Esophagus squamous epithelium (tissue), 4 donors: ENCODE measurements at regions not wholly inside any gene's neighbourhood (a gene's known extent, or its start where the extent isn't known, plus 50 kb on each side); places are given as distances from the start of the nearest gene placed in this dataset.

Source experiments
- POLR2A ChIP-seq, 4 donors: fragments of 450-650 bp; IDR thresholded peaks; one replicate each; pipeline ENCODE4 v1.6.1; 2017; ENCODE audit warnings: antibody characterized with exemption in 4 of 4, mild to moderate bottlenecking in 4 of 4, moderate library complexity in 3 of 4
- TF ChIP-seq, protein P1 (sequence below), 6 experiments: fragments of 450-650 bp in 4 of 6; fragments of 200-600 bp in 2 of 6; sonication (generic) in 2 of 6; IDR thresholded peaks; one replicate each; pipeline ENCODE4 v1.5.1; 2016 to 2019; ENCODE audit warnings: antibody characterized with exemption in 6 of 6, mild to moderate bottlenecking in 4 of 6, moderate library complexity in 4 of 6

GRCh38 chr20:23179766-23180403, 93.8 kb upstream of the CD93 start:
- TF ChIP-seq, protein P1, sequence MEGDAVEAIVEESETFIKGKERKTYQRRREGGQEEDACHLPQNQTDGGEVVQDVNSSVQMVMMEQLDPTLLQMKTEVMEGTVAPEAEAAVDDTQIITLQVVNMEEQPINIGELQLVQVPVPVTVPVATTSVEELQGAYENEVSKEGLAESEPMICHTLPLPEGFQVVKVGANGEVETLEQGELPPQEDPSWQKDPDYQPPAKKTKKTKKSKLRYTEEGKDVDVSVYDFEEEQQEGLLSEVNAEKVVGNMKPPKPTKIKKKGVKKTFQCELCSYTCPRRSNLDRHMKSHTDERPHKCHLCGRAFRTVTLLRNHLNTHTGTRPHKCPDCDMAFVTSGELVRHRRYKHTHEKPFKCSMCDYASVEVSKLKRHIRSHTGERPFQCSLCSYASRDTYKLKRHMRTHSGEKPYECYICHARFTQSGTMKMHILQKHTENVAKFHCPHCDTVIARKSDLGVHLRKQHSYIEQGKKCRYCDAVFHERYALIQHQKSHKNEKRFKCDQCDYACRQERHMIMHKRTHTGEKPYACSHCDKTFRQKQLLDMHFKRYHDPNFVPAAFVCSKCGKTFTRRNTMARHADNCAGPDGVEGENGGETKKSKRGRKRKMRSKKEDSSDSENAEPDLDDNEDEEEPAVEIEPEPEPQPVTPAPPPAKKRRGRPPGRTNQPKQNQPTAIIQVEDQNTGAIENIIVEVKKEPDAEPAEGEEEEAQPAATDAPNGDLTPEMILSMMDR (IDR thresholded peaks at IDR 0.05), result no peak
- TF ChIP-seq POLR2A (IDR thresholded peaks at IDR 0.05), result no peak
